ENCODE measurements at regions not wholly inside any gene's neighbourhood (a gene's known extent, or its start where the extent isn't known, plus 50 kb on each side); places are given as distances from the start of the nearest gene placed in this dataset.
"Not testable (repeated sequence)": the region's sequence is repeated elsewhere in the genome, so short reads cannot be mapped to it uniquely, and the experiment has no call there.

GRCh38 chr6:120357447-120357846 lies 976.8 kb downstream of the TBC1D32 start:
- no peak for DNase-seq (ENCODE audit: low read depth)

- peak; percentile 41 for DNase-seq (ENCODE audit: low read depth)
Observed at GRCh38 chr6:120355822-120356221, 978.5 kb downstream of the TBC1D32 start.

GRCh38 chr6:120354452-120355098 lies 979.7 kb downstream of the TBC1D32 start:
- DNase-seq (ENCODE audit: low read depth) = peak; percentile 67

GRCh38 chr6:120352491-120352890 lies 981.8 kb downstream of the TBC1D32 start:
- no peak for DNase-seq (ENCODE audit: low read depth)

GRCh38 chr6:120348926-120349325 lies 985.4 kb downstream of the TBC1D32 start:
- no peak for DNase-seq (ENCODE audit: low read depth)

- no peak for DNase-seq (ENCODE audit: low read depth)
Observed at GRCh38 chr6:120328521-120328920, 979.0 kb upstream of the MAN1A1 start.

- DNase-seq (ENCODE audit: low read depth) = no peak
Observed at GRCh38 chr6:120320481-120321162, 971.1 kb upstream of the MAN1A1 start.

GRCh38 chr6:120304223-120304622 lies 954.7 kb upstream of the MAN1A1 start:
- no peak for DNase-seq (ENCODE audit: low read depth)

- no peak for DNase-seq (ENCODE audit: low read depth)
Observed at GRCh38 chr6:120303527-120303926, 954.0 kb upstream of the MAN1A1 start.

- DNase-seq (ENCODE audit: low read depth) = peak; percentile 1
Observed at GRCh38 chr6:120302041-120302440, 952.5 kb upstream of the MAN1A1 start.

GRCh38 chr6:120290964-120291363 lies 941.4 kb upstream of the MAN1A1 start:
- no peak for DNase-seq (ENCODE audit: low read depth)

GRCh38 chr6:120282005-120282404 lies 932.4 kb upstream of the MAN1A1 start:
- DNase-seq (ENCODE audit: low read depth) = no peak

GRCh38 chr6:120279466-120280167 lies 930.1 kb upstream of the MAN1A1 start:
- no peak for DNase-seq (ENCODE audit: low read depth)

- no peak for DNase-seq (ENCODE audit: low read depth)
Observed at GRCh38 chr6:120278689-120279396, 929.3 kb upstream of the MAN1A1 start.

GRCh38 chr6:120274547-120274946 lies 925.0 kb upstream of the MAN1A1 start:
- DNase-seq (ENCODE audit: low read depth) = no peak

- DNase-seq (ENCODE audit: low read depth) = no peak
Observed at GRCh38 chr6:120273411-120273810, 923.9 kb upstream of the MAN1A1 start.

- DNase-seq (ENCODE audit: low read depth) = no peak
Observed at GRCh38 chr6:120272038-120272437, 922.5 kb upstream of the MAN1A1 start.

- DNase-seq (ENCODE audit: low read depth) = not testable (repeated sequence)
Observed at GRCh38 chr6:120268256-120268655, 918.7 kb upstream of the MAN1A1 start.

- DNase-seq (ENCODE audit: low read depth) = no peak
Observed at GRCh38 chr6:120262354-120262753, 912.8 kb upstream of the MAN1A1 start.

- DNase-seq (ENCODE audit: low read depth) = no peak
Observed at GRCh38 chr6:120260636-120261035, 911.1 kb upstream of the MAN1A1 start.

GRCh38 chr6:120254651-120255050 lies 905.1 kb upstream of the MAN1A1 start:
- no peak for DNase-seq (ENCODE audit: low read depth)

- no peak for DNase-seq (ENCODE audit: low read depth)
Observed at GRCh38 chr6:120248451-120248850, 898.9 kb upstream of the MAN1A1 start.

Measured in M059J (cell line).